GM12878 (cell line): ENCODE measurements at regions not wholly inside any gene's neighbourhood (a gene's known extent, or its start where the extent isn't known, plus 50 kb on each side); places are given as distances from the start of the nearest gene placed in this dataset.

Experiments used
- ATAC-seq: fragments of 200-7000 bp; cut with Tn5 transposase; 3 replicates; pipeline ENCODE4 v1.9.1; 2020; ENCODE audit warnings: mild to moderate bottlenecking, moderate library complexity
- BruUV-seq: library from RNA; stranded (reverse); fragments of 400-500 nt; replicated peaks from 2 replicates; lab custom pipeline; 2021; lab: Mats Ljungman, UMichigan
- CTCF ChIA-PET: fragments of 300-600 bp; sonication (Branson Sonifier 250); formaldehyde crosslinking; extraction: SDS; loops from one replicate; lab custom pipeline; 2021; ENCODE audit warnings: inconsistent platforms; lab: Yijun Ruan, JAX
- POLR2A ChIA-PET: fragments of 350-600 bp; formaldehyde crosslinking; extraction: SDS; loops from one replicate; lab custom pipeline; 2021; ENCODE audit warnings: inconsistent platforms; lab: Charles Lee
- RAD21 ChIA-PET: fragments of 300-600 bp; sonication (Branson Sonifier 250); formaldehyde crosslinking; loops from one replicate; lab custom pipeline; 2023; ENCODE audit warnings: antibody characterized with exemption; ENCODE audit not compliant: unreplicated experiment; lab: Charles Lee
- SMC1A ChIA-PET: fragments of 300-600 bp; sonication (Branson Sonifier 250); formaldehyde crosslinking; loops from one replicate; lab custom pipeline; 2023; ENCODE audit not compliant: unreplicated experiment, uncharacterized antibody; lab: Charles Lee
- DNase-seq: peaks from one replicate; pipeline ENCODE4 v3.0.0-alpha.2; 2011; ENCODE audit warnings: low read depth, low spot score
- FAIRE-seq: peaks from 3 replicates; lab custom pipeline; 2011; peaks lifted over from hg19 to GRCh38; lab: Jason Lieb, UNC
- H2AFZ ChIP-seq: 2 replicates; pipeline ENCODE4 v1.6.0; 2011; ENCODE audit warnings: low read depth, low read length, control low read depth; ENCODE audit not compliant: control insufficient read depth
- H3K27ac ChIP-seq: 2 replicates; pipeline ENCODE4 v1.5.1; 2011; ENCODE audit warnings: control low read depth; ENCODE audit not compliant: control insufficient read depth, insufficient read depth
- H3K27me3 ChIP-seq, 2 experiments: replicated peaks in 1 of 2; 2 replicates each; pipeline versions ENCODE4 v1.6.0 to v1.6.1; 2011; ENCODE audit warnings: low read length in 1 of 2; ENCODE audit not compliant: control insufficient read depth in 2 of 2, insufficient read depth in 2 of 2
- H3K36me3 ChIP-seq, 2 experiments: 2 replicates each; pipeline ENCODE4 v1.5.1; 2011; ENCODE audit warnings: low read length in 1 of 2; ENCODE audit not compliant: control insufficient read depth in 2 of 2, insufficient read depth in 2 of 2
- H3K4me1 ChIP-seq: 2 replicates; pipeline ENCODE4 v1.6.1; 2011; ENCODE audit warnings: mild to moderate bottlenecking, low read length, moderate library complexity, mixed read lengths; ENCODE audit not compliant: control insufficient read depth, insufficient read depth
- H3K4me2 ChIP-seq: 2 replicates; pipeline ENCODE4 v1.6.0; 2011; ENCODE audit warnings: control low read depth; ENCODE audit not compliant: control insufficient read depth, insufficient read depth
- H3K4me3 ChIP-seq: fragments of 200-600 bp; sonication (generic); 2 replicates; pipeline ENCODE4 v1.5.1; 2016
- H3K79me2 ChIP-seq: 2 replicates; pipeline ENCODE4 v1.6.0; 2011; ENCODE audit warnings: low read length; ENCODE audit not compliant: control insufficient read depth, insufficient read depth
- H3K9ac ChIP-seq: 2 replicates; pipeline ENCODE4 v1.8.0; 2011; ENCODE audit warnings: low read length, control low read depth, mixed read lengths; ENCODE audit not compliant: control insufficient read depth, insufficient read depth
- H3K9me3 ChIP-seq: replicated peaks from 3 replicates; pipeline ENCODE4 v1.5.1; 2011; ENCODE audit warnings: mild to moderate bottlenecking, low read length; ENCODE audit not compliant: control insufficient read depth, insufficient read depth
- H4K20me1 ChIP-seq: 2 replicates; pipeline ENCODE4 v1.6.0; 2011; ENCODE audit not compliant: control insufficient read depth, insufficient read depth
- BMI1 ChIP-seq: fragments of 450-650 bp; IDR thresholded peaks from 2 replicates; pipeline ENCODE4 v1.6.1; 2016; ENCODE audit warnings: mild to moderate bottlenecking, moderate library complexity, borderline replicate concordance
- FOS ChIP-seq: IDR thresholded peaks from 3 replicates; pipeline ENCODE4 v1.6.1; 2011; ENCODE audit warnings: borderline replicate concordance; ENCODE audit not compliant: insufficient read length; ENCODE audit errors: extremely low read depth
- FOXM1 ChIP-seq: IDR thresholded peaks from 2 replicates; pipeline ENCODE4 v1.6.1; 2012; ENCODE audit warnings: low read depth, mild to moderate bottlenecking, inconsistent platforms, low read length, moderate library complexity
- JUNB ChIP-seq: IDR thresholded peaks from 2 replicates; pipeline ENCODE4 v1.6.1; 2016; ENCODE audit warnings: antibody characterized with exemption, mild to moderate bottlenecking
- KAT2A ChIP-seq: conservative IDR thresholded peaks from 2 replicates; pipeline ENCODE4 v1.6.1; 2011; ENCODE audit warnings: low read depth, low read length; ENCODE audit not compliant: control insufficient read depth
- SIX5 ChIP-seq: IDR thresholded peaks from 2 replicates; pipeline ENCODE4 v1.6.1; 2011; ENCODE audit warnings: mild to moderate bottlenecking, low read depth, low read length, moderate library complexity; ENCODE audit not compliant: severe bottlenecking
- WGBS: methylation state at CpG from one replicate; pipeline ENCODE4 v1.1.6; 2016; ENCODE audit warnings: low lambda C conversion rate; ENCODE audit not compliant: insufficient replicate concordance, insufficient coverage; ENCODE audit errors: missing lambda C conversion rate; 5-methylcytosine and 5-hydroxymethylcytosine counted together
- in situ Hi-C: fragments of 300-500 bp; cut with MboI; formaldehyde crosslinking; loops from 9 replicates; pipeline ENCODE4 v1.14.3; 2018; ENCODE audit warnings: mixed read lengths
- intact Hi-C: fragments of 100-400 bp; cut with micrococcal nuclease; formaldehyde crosslinking; loops from one replicate; pipeline ENCODE4 v1.14.2; 2022; ENCODE audit not compliant: unreplicated experiment
- TF ChIP-seq, protein P1 (sequence below): fragments of 450-650 bp; IDR thresholded peaks from 2 replicates; pipeline ENCODE4 v1.6.1; 2016; ENCODE audit warnings: mild to moderate bottlenecking, moderate library complexity, borderline replicate concordance
- TF ChIP-seq, protein P2 (sequence below): fragments of 450-650 bp; IDR thresholded peaks from 2 replicates; pipeline ENCODE4 v1.6.1; 2017; ENCODE audit warnings: borderline replicate concordance

DNA sequence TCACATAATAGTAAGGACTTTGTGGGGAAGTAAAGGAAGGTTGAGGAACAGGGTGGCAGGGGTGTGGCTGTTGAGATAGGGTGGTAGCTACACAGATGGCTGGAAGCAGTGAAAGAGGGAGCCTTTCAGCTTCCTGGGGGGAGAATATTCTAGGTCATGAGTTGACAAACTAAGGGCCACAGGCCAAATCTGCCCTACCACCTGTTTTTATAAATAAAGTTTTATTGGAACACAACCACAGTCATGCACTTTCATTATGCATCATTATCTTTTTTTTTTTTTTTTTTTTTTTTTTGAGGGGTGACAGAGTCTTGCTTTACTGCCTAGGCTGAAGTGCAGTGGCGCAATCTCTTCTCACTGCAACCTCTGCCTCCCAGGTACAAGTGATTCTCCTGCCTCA lies 243.1 kb downstream of the NFATC2 start:
- no peak for FAIRE-seq
- Histone ChIP-seq H3K9ac (no peak overlapping the region), H3K4me2 (no peak overlapping the region), H3K27ac (no peak overlapping the region), H3K27me3 (peaks cover 0 to 1% of the 10 kb centered on the region in 2 experiments; a peak in 1 of 4 replicates), H4K20me1 (no peaks in the 10 kb centered on the region), H3K4me1 (no peaks in the 10 kb centered on the region), H3K4me3 (no peak overlapping the region), H3K36me3 (no peaks in the 10 kb centered on the region), H3K9me3 (peaks cover 2% of the 10 kb centered on the region; the same call in 1 of the 3 replicates), H2AFZ (no peak overlapping the region), H3K79me2 (no peaks in the 10 kb centered on the region)
- DNase-seq: no peak
- SMC1A ChIA-PET: interaction anchor here (0.6 kb wide), 1 partner anchor 451 kb away, joined by 6 read pairs; no protein-coding TSS in a partner anchor
- no peak for ATAC-seq
- in situ Hi-C loops (no loop called here), intact Hi-C loops (no loop called here)
- RAD21 ChIA-PET: no interaction called here
- POLR2A ChIA-PET: no interaction called here
- BruUV-seq: no TSS peak
- 0% methylated on average over 1 of the region's 1 CpG for WGBS
- no peak for TF ChIP-seq KAT2A
- TF ChIP-seq FOS: no peak
- no peak for TF ChIP-seq BMI1
- TF ChIP-seq JUNB: no peak
- no peak for TF ChIP-seq FOXM1
- TF ChIP-seq, protein P1, sequence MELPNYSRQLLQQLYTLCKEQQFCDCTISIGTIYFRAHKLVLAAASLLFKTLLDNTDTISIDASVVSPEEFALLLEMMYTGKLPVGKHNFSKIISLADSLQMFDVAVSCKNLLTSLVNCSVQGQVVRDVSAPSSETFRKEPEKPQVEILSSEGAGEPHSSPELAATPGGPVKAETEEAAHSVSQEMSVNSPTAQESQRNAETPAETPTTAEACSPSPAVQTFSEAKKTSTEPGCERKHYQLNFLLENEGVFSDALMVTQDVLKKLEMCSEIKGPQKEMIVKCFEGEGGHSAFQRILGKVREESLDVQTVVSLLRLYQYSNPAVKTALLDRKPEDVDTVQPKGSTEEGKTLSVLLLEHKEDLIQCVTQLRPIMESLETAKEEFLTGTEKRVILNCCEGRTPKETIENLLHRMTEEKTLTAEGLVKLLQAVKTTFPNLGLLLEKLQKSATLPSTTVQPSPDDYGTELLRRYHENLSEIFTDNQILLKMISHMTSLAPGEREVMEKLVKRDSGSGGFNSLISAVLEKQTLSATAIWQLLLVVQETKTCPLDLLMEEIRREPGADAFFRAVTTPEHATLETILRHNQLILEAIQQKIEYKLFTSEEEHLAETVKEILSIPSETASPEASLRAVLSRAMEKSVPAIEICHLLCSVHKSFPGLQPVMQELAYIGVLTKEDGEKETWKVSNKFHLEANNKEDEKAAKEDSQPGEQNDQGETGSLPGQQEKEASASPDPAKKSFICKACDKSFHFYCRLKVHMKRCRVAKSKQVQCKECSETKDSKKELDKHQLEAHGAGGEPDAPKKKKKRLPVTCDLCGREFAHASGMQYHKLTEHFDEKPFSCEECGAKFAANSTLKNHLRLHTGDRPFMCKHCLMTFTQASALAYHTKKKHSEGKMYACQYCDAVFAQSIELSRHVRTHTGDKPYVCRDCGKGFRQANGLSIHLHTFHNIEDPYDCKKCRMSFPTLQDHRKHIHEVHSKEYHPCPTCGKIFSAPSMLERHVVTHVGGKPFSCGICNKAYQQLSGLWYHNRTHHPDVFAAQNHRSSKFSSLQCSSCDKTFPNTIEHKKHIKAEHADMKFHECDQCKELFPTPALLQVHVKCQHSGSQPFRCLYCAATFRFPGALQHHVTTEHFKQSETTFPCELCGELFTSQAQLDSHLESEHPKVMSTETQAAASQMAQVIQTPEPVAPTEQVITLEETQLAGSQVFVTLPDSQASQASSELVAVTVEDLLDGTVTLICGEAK: peak; percentile 45; the same call in 1 of the 2 replicates
- no peak for TF ChIP-seq SIX5
- TF ChIP-seq, protein P2, sequence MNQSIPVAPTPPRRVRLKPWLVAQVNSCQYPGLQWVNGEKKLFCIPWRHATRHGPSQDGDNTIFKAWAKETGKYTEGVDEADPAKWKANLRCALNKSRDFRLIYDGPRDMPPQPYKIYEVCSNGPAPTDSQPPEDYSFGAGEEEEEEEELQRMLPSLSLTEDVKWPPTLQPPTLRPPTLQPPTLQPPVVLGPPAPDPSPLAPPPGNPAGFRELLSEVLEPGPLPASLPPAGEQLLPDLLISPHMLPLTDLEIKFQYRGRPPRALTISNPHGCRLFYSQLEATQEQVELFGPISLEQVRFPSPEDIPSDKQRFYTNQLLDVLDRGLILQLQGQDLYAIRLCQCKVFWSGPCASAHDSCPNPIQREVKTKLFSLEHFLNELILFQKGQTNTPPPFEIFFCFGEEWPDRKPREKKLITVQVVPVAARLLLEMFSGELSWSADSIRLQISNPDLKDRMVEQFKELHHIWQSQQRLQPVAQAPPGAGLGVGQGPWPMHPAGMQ: no peak
- CTCF ChIA-PET: interaction anchor here (1.0 to 3.7 kb wide), 3 partner anchors 9 to 311 kb away, joined by 3 to 18 read pairs (median 4); no protein-coding TSS in a partner anchor
